ENCODE measurements at regions not wholly inside any gene's neighbourhood (a gene's known extent, or its start where the extent isn't known, plus 50 kb on each side); places are given as distances from the start of the nearest gene placed in this dataset.

GRCh38 chr16:52748741-52749140 is 201.8 kb upstream of the TOX3 start:
- Histone ChIP-seq H3K9ac (ENCODE audit: low read length) (no peak overlapping the region), H3K4me1 (ENCODE audit: insufficient read depth, low read length) (no peaks in the 10 kb centered on the region), H4K20me1 (ENCODE audit: low read length) (no peaks in the 10 kb centered on the region), H3K27me3 (ENCODE audit: low read length) (no peaks in the 10 kb centered on the region), H3K4me2 (ENCODE audit: low read length) (no peak overlapping the region), H3F3A (ENCODE audit: low read length, unreplicated experiment) (no peaks in the 10 kb centered on the region), H3K9me2 (replicated peaks; ENCODE audit: low read length) (no peaks in the 10 kb centered on the region), H3K27ac (ENCODE audit: low read length) (no peak overlapping the region), H3K36me3 (ENCODE audit: low read depth, low read length) (no peaks in the 10 kb centered on the region), H2AFZ (ENCODE audit: low read length) (no peak overlapping the region), H3K79me2 (ENCODE audit: low read length) (no peaks in the 10 kb centered on the region), H3K9me3 (ENCODE audit: low read length) (no peaks in the 10 kb centered on the region; the same call in 1 of the 2 replicates), H3K4me3 (ENCODE audit: low read length) (no peak overlapping the region)
- ATAC-seq (no peak), DNase-seq (no peak)
- no TSS peak for BruUV-seq (replicated peaks)
- TF ChIP-seq EZH2 (IDR thresholded peaks at IDR 0.05; ENCODE audit: low read length, unreplicated experiment), result no peak
- TF ChIP-seq CTCF (conservative IDR thresholded peaks at IDR 0.05; ENCODE audit: low read depth, low read length), result no peak
- no peak for TF ChIP-seq EZH2phosphoT487 (IDR thresholded peaks at IDR 0.05; ENCODE audit: borderline replicate concordance, low read length)
- intact Hi-C loops (cut with micrococcal nuclease), result no loop called here
- CTCF ChIA-PET, result no interaction called here
- POLR2A ChIA-PET (ENCODE audit: unreplicated experiment), result no interaction called here

GRCh38 chr16:52747088-52747595 is 200.2 kb upstream of the TOX3 start:
- Histone ChIP-seq H3K9me2 (replicated peaks; ENCODE audit: low read length) (no peaks in the 10 kb centered on the region), H3K9me3 (ENCODE audit: low read length) (no peaks in the 10 kb centered on the region; the same call in 1 of the 2 replicates), H2AFZ (ENCODE audit: low read length) (no peak overlapping the region), H3K4me2 (ENCODE audit: low read length) (no peak overlapping the region), H3K27ac (ENCODE audit: low read length) (no peak overlapping the region), H3K79me2 (ENCODE audit: low read length) (no peaks in the 10 kb centered on the region), H3K4me1 (ENCODE audit: insufficient read depth, low read length) (no peaks in the 10 kb centered on the region), H3K27me3 (ENCODE audit: low read length) (no peaks in the 10 kb centered on the region), H3K4me3 (ENCODE audit: low read length) (no peak overlapping the region), H3K36me3 (ENCODE audit: low read depth, low read length) (no peaks in the 10 kb centered on the region), H4K20me1 (ENCODE audit: low read length) (no peaks in the 10 kb centered on the region), H3K9ac (ENCODE audit: low read length) (no peak overlapping the region), H3F3A (ENCODE audit: low read length, unreplicated experiment) (no peaks in the 10 kb centered on the region)
- ChIA-PET CTCF (no interaction called here), POLR2A (ENCODE audit: unreplicated experiment) (no interaction called here)
- ATAC-seq (no peak), DNase-seq (no peak)
- BruUV-seq (replicated peaks), result no TSS peak
- TF ChIP-seq EZH2 (IDR thresholded peaks at IDR 0.05; ENCODE audit: low read length, unreplicated experiment) (no peak), EZH2phosphoT487 (IDR thresholded peaks at IDR 0.05; ENCODE audit: borderline replicate concordance, low read length) (no peak), CTCF (conservative IDR thresholded peaks at IDR 0.05; ENCODE audit: low read depth, low read length) (no peak)
- intact Hi-C loops (cut with micrococcal nuclease), result no loop called here

- H3F3A ChIP-seq (ENCODE audit: low read length, unreplicated experiment), result no peaks in the 10 kb centered on the region
- DNase-seq, result no peak
- no peaks in the 10 kb centered on the region for H3K9me2 ChIP-seq (replicated peaks; ENCODE audit: low read length)
- H2AFZ ChIP-seq (ENCODE audit: low read length), result no peak overlapping the region
- H3K4me1 ChIP-seq (ENCODE audit: insufficient read depth, low read length), result no peaks in the 10 kb centered on the region
- ChIA-PET CTCF (no interaction called here), POLR2A (ENCODE audit: unreplicated experiment) (no interaction called here)
- no peak for ATAC-seq
- H3K27ac ChIP-seq (ENCODE audit: low read length), result no peak overlapping the region
- TF ChIP-seq EZH2phosphoT487 (IDR thresholded peaks at IDR 0.05; ENCODE audit: borderline replicate concordance, low read length), result no peak
- no peak for TF ChIP-seq CTCF (conservative IDR thresholded peaks at IDR 0.05; ENCODE audit: low read depth, low read length)
- no peak for TF ChIP-seq EZH2 (IDR thresholded peaks at IDR 0.05; ENCODE audit: low read length, unreplicated experiment)
- no TSS peak for BruUV-seq (replicated peaks)
- H3K4me3 ChIP-seq (ENCODE audit: low read length), result no peak overlapping the region
- H3K79me2 ChIP-seq (ENCODE audit: low read length), result no peaks in the 10 kb centered on the region
- intact Hi-C loops (cut with micrococcal nuclease), result no loop called here
- no peak overlapping the region for H3K9ac ChIP-seq (ENCODE audit: low read length)
- no peak overlapping the region for H3K4me2 ChIP-seq (ENCODE audit: low read length)
- no peaks in the 10 kb centered on the region; the same call in 1 of the 2 replicates for H3K9me3 ChIP-seq (ENCODE audit: low read length)
- no peaks in the 10 kb centered on the region for H3K36me3 ChIP-seq (ENCODE audit: low read depth, low read length)
- H4K20me1 ChIP-seq (ENCODE audit: low read length), result no peaks in the 10 kb centered on the region
- no peaks in the 10 kb centered on the region for H3K27me3 ChIP-seq (ENCODE audit: low read length)
Observed at GRCh38 chr16:52743707-52744106, 196.8 kb upstream of the TOX3 start.

Measured in PC-3 (cell line).